ENCODE measurements at regions not wholly inside any gene's neighbourhood (a gene's known extent, or its start where the extent isn't known, plus 50 kb on each side); places are given as distances from the start of the nearest gene placed in this dataset.

- no peak overlapping the region for H3K27ac ChIP-seq
- TF ChIP-seq ZFX (IDR thresholded peaks at IDR 0.05): no peak
- TF ChIP-seq, protein P1, sequence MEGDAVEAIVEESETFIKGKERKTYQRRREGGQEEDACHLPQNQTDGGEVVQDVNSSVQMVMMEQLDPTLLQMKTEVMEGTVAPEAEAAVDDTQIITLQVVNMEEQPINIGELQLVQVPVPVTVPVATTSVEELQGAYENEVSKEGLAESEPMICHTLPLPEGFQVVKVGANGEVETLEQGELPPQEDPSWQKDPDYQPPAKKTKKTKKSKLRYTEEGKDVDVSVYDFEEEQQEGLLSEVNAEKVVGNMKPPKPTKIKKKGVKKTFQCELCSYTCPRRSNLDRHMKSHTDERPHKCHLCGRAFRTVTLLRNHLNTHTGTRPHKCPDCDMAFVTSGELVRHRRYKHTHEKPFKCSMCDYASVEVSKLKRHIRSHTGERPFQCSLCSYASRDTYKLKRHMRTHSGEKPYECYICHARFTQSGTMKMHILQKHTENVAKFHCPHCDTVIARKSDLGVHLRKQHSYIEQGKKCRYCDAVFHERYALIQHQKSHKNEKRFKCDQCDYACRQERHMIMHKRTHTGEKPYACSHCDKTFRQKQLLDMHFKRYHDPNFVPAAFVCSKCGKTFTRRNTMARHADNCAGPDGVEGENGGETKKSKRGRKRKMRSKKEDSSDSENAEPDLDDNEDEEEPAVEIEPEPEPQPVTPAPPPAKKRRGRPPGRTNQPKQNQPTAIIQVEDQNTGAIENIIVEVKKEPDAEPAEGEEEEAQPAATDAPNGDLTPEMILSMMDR (conservative IDR thresholded peaks at IDR 0.05): no peak
Measured at GRCh38 chr3:177832880-177833279, 635.6 kb upstream of the TBL1XR1 start.

- H3K27ac ChIP-seq: no peak overlapping the region
- TF ChIP-seq ZFX (IDR thresholded peaks at IDR 0.05): no peak
- TF ChIP-seq, protein P1 (conservative IDR thresholded peaks at IDR 0.05): no peak
Measured at GRCh38 chr3:177833332-177833731, 636.0 kb upstream of the TBL1XR1 start.

GRCh38 chr3:177835008-177835407, 637.7 kb upstream of the TBL1XR1 start:
- no peak overlapping the region; the same call in 1 of the 2 replicates for H3K27ac ChIP-seq
- TF ChIP-seq, protein P1 (conservative IDR thresholded peaks at IDR 0.05): no peak
- TF ChIP-seq ZFX (IDR thresholded peaks at IDR 0.05): no peak

DNA sequence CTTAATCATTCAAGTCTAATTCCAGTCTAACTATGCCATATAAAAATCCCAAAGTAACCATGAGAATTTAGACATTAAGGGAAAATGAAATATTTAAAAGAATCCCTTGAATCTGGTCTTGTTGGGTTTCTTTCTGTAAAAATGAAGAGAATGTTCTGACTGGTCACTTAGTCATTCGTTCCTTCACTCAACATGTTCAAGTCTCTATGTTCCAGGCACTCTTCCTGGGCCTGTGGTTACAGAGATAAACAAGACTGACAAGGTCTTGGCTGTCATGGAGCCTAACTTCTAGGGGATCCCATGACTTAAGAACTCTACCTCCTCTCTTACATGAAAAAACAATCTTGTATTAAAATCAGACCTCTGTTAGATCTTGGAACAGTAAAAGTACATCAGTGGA, 638.6 kb upstream of the TBL1XR1 start:
- no peak overlapping the region for H3K27ac ChIP-seq
- TF ChIP-seq, protein P1 (conservative IDR thresholded peaks at IDR 0.05): no peak
- TF ChIP-seq ZFX (IDR thresholded peaks at IDR 0.05): no peak

DNA sequence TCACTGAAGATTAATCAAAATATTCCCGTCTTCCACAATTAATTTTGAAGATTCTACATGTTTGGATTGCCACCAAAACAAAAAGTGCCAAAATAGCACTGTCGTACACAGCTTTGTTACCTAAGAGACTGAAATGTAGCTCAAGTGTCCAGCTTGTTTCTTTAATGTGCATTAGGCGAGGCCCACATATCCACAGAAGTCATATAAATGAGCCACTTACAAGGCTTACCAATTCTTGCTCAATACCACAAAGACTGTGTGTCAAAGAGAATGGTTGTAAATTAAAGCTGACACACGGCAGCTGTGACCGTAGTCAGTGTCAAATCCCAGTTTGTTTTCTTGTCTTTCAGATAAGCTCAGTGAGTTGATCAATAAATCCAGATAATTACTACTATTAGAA, 639.4 kb upstream of the TBL1XR1 start:
- no peak overlapping the region for H3K27ac ChIP-seq
- TF ChIP-seq, protein P1 (conservative IDR thresholded peaks at IDR 0.05): no peak
- no peak for TF ChIP-seq ZFX (IDR thresholded peaks at IDR 0.05)

DNA sequence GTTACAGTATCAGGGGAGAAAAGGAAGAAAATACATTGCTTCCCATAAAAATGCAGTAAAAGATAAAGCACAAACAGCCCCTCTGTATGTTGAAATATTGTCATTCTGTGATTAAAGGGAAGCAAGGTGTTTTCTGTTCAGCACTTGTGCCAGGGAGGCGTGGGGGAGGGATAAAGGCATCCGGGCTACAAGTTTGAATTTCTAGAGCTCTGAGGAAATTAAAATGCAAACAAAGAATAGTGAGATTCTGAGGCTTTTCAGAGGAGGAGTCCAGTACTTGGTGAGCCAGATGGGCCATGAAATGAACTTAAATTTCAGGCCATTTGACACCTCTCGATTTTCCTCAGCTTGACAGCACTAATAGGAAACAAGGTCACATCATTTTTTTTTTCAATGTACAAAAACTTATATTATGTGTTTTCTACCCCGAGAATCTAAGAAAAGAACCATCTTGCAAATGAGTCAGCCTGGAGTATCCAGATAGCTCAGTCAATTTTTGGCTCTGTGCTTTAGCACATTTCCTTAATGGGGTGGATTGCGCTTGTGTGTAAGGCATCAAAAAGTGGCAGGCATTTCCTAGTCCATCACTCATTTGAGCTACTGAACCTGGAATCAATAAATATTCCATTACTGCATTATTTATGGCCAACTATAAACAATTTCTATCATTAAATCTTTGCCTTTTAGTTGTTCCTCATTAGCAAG, 640.8 kb upstream of the TBL1XR1 start:
- no peak for TF ChIP-seq ZFX (IDR thresholded peaks at IDR 0.05)
- TF ChIP-seq, protein P1 (conservative IDR thresholded peaks at IDR 0.05): no peak
- no peak overlapping the region for H3K27ac ChIP-seq

DNA sequence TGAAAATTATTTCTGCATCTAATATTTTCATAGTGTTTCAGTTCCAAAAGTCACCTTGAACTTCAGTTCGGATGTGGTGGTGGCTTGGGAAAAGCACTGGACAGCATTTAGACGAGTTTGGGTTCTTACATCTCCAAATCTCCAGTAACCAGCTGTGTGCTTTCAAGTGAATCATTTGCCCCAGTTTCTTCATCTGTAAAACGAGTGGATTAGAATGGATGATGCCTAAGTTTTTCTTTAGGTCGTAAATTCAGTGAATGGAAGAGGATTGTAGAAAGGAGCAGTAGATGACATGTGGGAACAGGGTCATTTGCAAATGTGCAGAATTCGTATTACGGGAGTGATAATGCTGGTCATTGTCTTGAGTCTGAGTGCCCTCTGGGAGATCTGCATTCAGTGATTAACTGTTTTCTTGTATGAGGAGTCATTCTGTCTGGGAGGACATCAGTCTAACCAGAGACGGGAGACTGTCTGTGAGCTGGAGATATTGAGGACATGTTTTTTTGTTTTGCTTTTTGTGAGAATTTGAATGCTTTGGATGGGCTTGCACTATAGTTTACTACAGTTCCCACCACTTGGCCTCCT, 641.6 kb upstream of the TBL1XR1 start:
- no peak overlapping the region for H3K27ac ChIP-seq
- TF ChIP-seq, protein P1 (conservative IDR thresholded peaks at IDR 0.05): no peak
- TF ChIP-seq ZFX (IDR thresholded peaks at IDR 0.05): no peak

All from C4-2B (cell line).